NCI-H82 treated with DMSO at 0.1 percent for 48 hours (cell line): ENCODE measurements at regions not wholly inside any gene's neighbourhood (a gene's known extent, or its start where the extent isn't known, plus 50 kb on each side); places are given as distances from the start of the nearest gene placed in this dataset.

ENCODE experiments used
- DNase-seq: peaks from one replicate; lab custom pipeline; 2025; ENCODE audit not compliant: unreplicated experiment; lab: John Stamatoyannopoulos, UW

- no peak for DNase-seq
These were observed 582.0 kb downstream of the BCL11B start for GRCh38 chr14:98689951-98690350.

- DNase-seq = no peak
These were observed 579.2 kb downstream of the BCL11B start for GRCh38 chr14:98692832-98693231.

DNA sequence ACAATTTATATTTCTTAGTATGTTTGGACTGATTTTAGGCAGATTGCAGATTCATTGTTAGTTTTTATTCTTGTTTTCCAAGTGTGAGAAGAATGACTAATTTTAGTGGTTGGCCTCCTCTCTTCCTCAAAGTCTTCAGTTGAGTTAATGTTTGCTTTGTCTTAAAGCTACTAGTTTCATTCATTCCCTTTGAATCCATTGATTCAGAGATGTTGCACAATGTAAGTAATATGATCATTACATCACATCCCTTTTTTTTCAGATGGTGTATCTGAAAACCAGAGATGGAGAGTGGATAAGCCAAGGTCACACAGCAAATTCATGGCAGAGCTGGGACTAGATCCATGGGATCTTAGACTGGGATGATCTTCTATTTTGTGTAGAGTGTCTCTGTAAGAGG is 577.5 kb downstream of the BCL11B start:
- DNase-seq = no peak

- DNase-seq = no peak
These were observed 576.2 kb downstream of the BCL11B start for GRCh38 chr14:98695809-98696208.

DNA sequence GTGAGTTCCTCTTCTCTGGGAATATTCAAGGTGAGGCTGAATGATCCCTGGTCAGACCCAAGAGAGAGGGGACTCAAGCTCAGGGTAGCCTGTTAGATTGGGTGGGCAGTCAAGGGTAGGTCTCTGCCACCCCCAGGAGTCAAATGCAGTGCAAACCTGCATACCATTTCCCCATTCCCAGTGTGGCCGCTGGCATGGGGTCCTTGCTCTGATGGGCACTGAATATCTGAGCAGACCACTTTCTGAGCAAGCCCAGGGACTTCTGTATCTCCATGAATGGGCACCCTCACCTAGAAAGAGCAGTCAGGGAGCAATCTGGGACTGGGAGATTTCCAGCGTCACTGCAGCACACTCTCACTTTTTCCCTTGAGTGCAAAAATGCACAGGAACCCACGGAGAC is 573.7 kb downstream of the BCL11B start:
- DNase-seq = no peak

- no peak for DNase-seq
These were observed 571.2 kb downstream of the BCL11B start for GRCh38 chr14:98700748-98701147.

GRCh38 chr14:98701377-98701776 is 570.6 kb downstream of the BCL11B start:
- no peak for DNase-seq

DNA sequence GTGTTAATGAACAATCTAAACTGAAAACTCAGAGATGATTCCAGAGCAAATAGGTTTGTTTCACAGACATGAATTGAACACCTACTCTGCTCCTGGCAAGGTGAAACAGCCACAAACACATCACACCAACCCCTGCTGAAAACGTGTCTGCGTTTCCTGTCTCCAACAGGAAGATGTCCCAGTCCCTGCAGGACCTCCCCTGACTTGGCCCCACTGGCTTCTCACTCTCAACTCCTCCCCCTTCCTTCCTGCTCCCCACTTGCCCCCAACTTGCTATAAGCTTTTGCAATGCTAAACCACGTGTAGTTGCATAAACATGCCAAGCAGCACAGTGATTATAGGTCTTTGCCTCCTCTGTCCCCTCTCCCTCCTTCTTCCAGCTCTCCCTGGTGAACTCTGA is 567.6 kb downstream of the BCL11B start:
- DNase-seq = no peak

- no peak for DNase-seq
These were observed 566.1 kb downstream of the BCL11B start for GRCh38 chr14:98705871-98706300.

- no peak for DNase-seq
These were observed 564.5 kb downstream of the BCL11B start for GRCh38 chr14:98707522-98707921.

- DNase-seq = no peak
These were observed 563.4 kb downstream of the BCL11B start for GRCh38 chr14:98708555-98708954.

GRCh38 chr14:98711453-98711852 is 560.5 kb downstream of the BCL11B start:
- no peak for DNase-seq

DNA sequence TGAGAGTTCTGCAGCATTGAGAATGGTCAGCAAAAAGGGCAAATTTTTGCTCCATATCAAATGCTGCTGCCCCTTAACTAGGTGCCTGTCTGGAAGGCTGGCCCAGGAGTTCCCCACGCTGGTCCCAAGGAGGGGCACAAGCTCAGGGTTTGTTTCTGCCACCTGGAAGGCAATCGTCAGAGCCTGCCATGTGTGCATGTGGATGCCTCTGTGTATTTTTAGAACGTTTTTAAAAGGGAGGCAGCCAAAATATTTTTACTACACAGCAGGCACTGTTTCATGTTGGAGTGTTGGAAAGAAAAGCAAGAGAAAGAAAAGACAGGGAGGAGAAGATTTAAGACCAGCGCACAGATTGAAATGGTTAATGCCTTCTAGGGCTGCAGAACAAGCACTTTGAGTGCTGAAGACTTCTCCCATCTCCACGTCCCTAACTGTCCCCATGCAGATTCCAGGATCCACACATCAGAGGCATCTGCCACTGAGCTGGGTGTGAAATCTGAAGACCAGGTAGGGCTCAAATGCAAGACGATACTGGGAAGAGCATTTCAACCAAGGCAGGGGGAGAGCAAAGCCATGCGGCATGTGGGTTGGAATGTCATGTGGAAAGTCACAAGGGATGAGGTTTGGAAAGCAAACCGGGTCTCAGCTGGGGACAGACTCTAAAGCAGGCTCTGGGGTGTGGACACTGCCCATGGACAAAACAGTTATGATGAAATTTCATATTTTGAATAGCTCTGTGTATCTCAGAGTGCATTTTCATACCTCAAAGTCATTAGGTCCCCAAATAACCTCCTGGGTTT is 557.2 kb downstream of the BCL11B start:
- DNase-seq = no peak

GRCh38 chr14:98716133-98716532 is 555.9 kb downstream of the BCL11B start:
- no peak for DNase-seq

DNA sequence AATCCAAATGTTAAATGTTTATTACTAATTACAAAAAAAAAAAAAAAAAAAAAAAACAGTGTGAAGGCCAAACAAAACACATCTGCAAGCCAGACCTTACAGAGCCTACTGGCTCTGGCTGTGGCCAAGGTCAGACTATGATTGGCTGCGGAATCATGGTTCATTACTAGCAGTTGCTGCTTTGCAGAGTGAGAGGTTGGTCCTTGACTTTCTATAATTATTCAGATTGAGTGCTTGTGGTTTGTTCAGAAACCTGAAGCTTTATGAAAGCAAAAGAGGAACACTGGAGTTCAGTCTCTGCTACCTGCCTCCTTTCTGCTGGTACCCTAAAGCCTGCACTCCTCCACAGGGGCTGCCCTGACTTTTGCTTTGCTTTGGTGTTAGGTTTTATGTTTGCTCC is 550.9 kb downstream of the BCL11B start:
- DNase-seq = no peak

- DNase-seq = no peak
These were observed 547.3 kb downstream of the BCL11B start for GRCh38 chr14:98724734-98725133.

GRCh38 chr14:98725191-98725590 is 546.8 kb downstream of the BCL11B start:
- DNase-seq = no peak

DNA sequence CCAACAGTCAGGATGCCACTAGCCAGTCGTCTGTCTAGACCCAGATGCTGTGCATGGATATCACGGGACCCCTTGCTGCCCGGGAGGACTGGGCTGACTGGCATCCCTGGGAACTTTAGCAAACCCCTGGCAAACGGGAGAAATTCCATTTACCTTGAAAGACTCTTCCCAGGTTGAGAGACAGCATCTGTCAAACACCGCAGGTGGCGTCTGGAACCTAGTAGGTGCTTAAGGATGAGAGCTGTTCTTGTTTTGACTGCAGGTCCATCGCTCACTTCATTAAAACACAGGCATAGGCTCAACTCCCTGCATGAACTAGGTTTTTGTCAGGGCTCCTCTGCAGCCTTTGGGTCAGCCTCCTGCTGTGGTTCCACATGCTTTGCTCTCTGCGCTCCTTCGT is 546.3 kb downstream of the BCL11B start:
- no peak for DNase-seq

DNA sequence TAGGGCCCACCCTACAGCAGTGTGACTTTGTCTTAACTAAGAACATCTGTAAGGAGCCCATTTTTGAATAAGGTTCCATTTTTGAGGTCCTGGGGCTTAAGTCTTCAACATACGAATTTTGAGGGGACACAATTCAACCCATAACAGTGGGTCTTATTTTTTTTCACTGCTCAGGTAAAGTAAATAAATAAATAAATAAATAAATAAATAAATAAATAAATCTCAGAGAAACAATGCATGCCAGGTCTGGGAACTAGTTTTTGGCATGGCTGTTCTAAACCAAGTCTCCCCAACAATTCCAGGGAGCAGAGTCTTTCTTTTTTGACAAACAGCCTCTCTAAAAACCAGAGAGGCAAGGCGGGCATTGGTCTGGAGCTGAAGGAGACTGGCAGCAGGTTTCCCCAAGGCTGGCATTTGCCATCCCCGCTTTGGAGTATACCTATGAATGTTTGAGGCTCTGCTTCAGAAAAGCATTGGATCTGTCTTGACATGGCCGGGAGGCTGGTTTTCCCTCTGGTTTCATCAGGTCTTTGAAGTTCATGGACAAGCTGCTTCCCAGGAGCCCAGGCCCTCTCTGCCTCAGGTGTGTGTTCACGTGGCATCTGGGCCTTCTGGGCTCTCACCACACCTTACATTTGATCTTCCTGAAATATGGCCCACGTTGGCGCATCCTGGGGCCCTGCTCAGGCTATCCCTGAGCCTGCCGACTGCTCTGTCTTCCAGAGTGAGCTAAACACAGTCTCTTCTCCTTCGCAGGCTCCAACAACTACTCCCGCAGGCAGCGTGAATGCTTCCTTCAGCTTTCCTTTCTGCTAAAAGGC is 545.2 kb downstream of the BCL11B start:
- no peak for DNase-seq

- no peak for DNase-seq
These were observed 544.0 kb downstream of the BCL11B start for GRCh38 chr14:98728024-98728423.

GRCh38 chr14:98728836-98729235 is 543.2 kb downstream of the BCL11B start:
- no peak for DNase-seq

- no peak for DNase-seq
These were observed 540.7 kb downstream of the BCL11B start for GRCh38 chr14:98731286-98731685.
